Endothelial cell of umbilical vein (primary cell): ENCODE measurements at regions not wholly inside any gene's neighbourhood (a gene's known extent, or its start where the extent isn't known, plus 50 kb on each side); places are given as distances from the start of the nearest gene placed in this dataset.

ENCODE experiments used
- BruUV-seq: library from RNA; stranded (reverse); fragments of 400-500 nt; replicated peaks from 2 replicates; lab custom pipeline; 2021; lab: Mats Ljungman, UMichigan
- CTCF ChIA-PET: fragments of 300-600, 350-600 bp; sonication (Branson Sonifier 250); formaldehyde crosslinking; loops from one replicate; lab custom pipeline; 2021; ENCODE audit warnings: antibody characterized with exemption, inconsistent platforms; lab: Charles Lee
- POLR2A ChIA-PET: fragments of 300-600, 350-600 bp; sonication (Branson Sonifier 250); formaldehyde crosslinking; loops from one replicate; lab custom pipeline; 2021; ENCODE audit warnings: antibody characterized with exemption, inconsistent platforms; lab: Charles Lee
- DNase-seq: peaks from one replicate; pipeline ENCODE4 v3.0.0-alpha.2; 2011; ENCODE audit warnings: low read depth, low spot score
- FAIRE-seq: peaks from 2 replicates; lab custom pipeline; 2011; peaks lifted over from hg19 to GRCh38; lab: Jason Lieb, UNC
- H2AFZ ChIP-seq: 2 replicates; pipeline ENCODE4 v1.6.0; 2012; ENCODE audit warnings: low read depth, low read length, control low read depth, inconsistent platforms
- H3K27ac ChIP-seq: 2 replicates; pipeline ENCODE4 v1.5.1; 2011; ENCODE audit warnings: low read depth, mild to moderate bottlenecking, control low read depth, low read length, moderate library complexity; ENCODE audit not compliant: insufficient read depth
- H3K27me3 ChIP-seq, 2 experiments: 2 replicates each; pipeline versions ENCODE4 v1.6.0 to v1.6.1; 2011; ENCODE audit warnings: low read length in 2 of 2, mixed read lengths in 1 of 2; ENCODE audit not compliant: control insufficient read depth in 2 of 2, insufficient read depth in 2 of 2
- H3K36me3 ChIP-seq, 2 experiments: 2 replicates in 1 of 2; 3 replicates in 1 of 2; pipeline ENCODE4 v1.5.1; 2011; ENCODE audit warnings: low read length in 2 of 2, mild to moderate bottlenecking in 1 of 2, moderate library complexity in 1 of 2; ENCODE audit not compliant: control insufficient read depth in 2 of 2, insufficient read depth in 2 of 2; ENCODE audit errors: extremely low read depth in 1 of 2
- H3K4me1 ChIP-seq: 3 replicates; pipeline ENCODE4 v1.5.1; 2011; ENCODE audit warnings: mild to moderate bottlenecking, low read length; ENCODE audit not compliant: control insufficient read depth, insufficient read depth; ENCODE audit errors: extremely low read depth
- H3K4me2 ChIP-seq: 2 replicates; pipeline ENCODE4 v1.6.1; 2011; ENCODE audit warnings: low read length, control low read depth, mixed read lengths; ENCODE audit not compliant: insufficient read depth
- H3K4me3 ChIP-seq, 3 experiments: fragments of 200-600 bp in 1 of 3; sonication (generic), shearing (Covaris generic) in 1 of 3; replicated peaks in 1 of 3; 2 replicates each; pipeline ENCODE4 v1.5.1; 2011 to 2016; ENCODE audit warnings: control low read depth in 3 of 3, low read length in 3 of 3, mild to moderate bottlenecking in 2 of 3, inconsistent platforms in 1 of 3, low read depth in 1 of 3, moderate library complexity in 1 of 3; ENCODE audit not compliant: insufficient read depth in 1 of 3
- H3K79me2 ChIP-seq: 2 replicates; pipeline ENCODE4 v1.6.0; 2012; ENCODE audit warnings: low read length, inconsistent platforms; ENCODE audit not compliant: control insufficient read depth, insufficient read depth
- H3K9ac ChIP-seq: replicated peaks from 2 replicates; pipeline ENCODE3; 2011; ENCODE audit warnings: low read length, control low read depth; ENCODE audit not compliant: insufficient read depth; ENCODE audit errors: extremely low read depth
- H3K9me1 ChIP-seq: replicated peaks from 3 replicates; pipeline ENCODE4 v1.6.0; 2011; ENCODE audit warnings: mild to moderate bottlenecking, low read length; ENCODE audit not compliant: control insufficient read depth, insufficient read depth; ENCODE audit errors: extremely low read depth
- H3K9me3 ChIP-seq: replicated peaks from 2 replicates; pipeline ENCODE4 v1.5.1; 2012; ENCODE audit warnings: low read length, inconsistent platforms; ENCODE audit not compliant: control insufficient read depth, insufficient read depth
- H4K20me1 ChIP-seq: replicated peaks from 2 replicates; pipeline ENCODE3; 2011; ENCODE audit warnings: mild to moderate bottlenecking, low read length; ENCODE audit not compliant: control insufficient read depth, insufficient read depth; ENCODE audit errors: extremely low read depth
- EZH2 ChIP-seq: IDR thresholded peaks from 2 replicates; pipeline ENCODE4 v1.6.1; 2012; ENCODE audit warnings: borderline replicate concordance, low read depth, mild to moderate bottlenecking, moderate library complexity, low read length, inconsistent platforms; ENCODE audit not compliant: severe bottlenecking
- FOS ChIP-seq: IDR thresholded peaks from 2 replicates; pipeline ENCODE4 v1.6.1; 2011; ENCODE audit warnings: mild to moderate bottlenecking, low read length, moderate library complexity, borderline replicate concordance; ENCODE audit not compliant: insufficient read depth
- GATA2 ChIP-seq: IDR thresholded peaks from 2 replicates; pipeline ENCODE4 v1.7.0; 2011; ENCODE audit warnings: low read depth, mild to moderate bottlenecking, moderate library complexity, mixed read lengths, low read length; ENCODE audit not compliant: insufficient read length, insufficient read depth
- JUN ChIP-seq: IDR thresholded peaks from 2 replicates; pipeline ENCODE4 v1.6.1; 2011; ENCODE audit warnings: borderline replicate concordance, low read depth; ENCODE audit not compliant: insufficient read length, insufficient read depth
- MYC ChIP-seq: IDR thresholded peaks from one replicate; pipeline ENCODE4 v1.6.1; 2011; ENCODE audit warnings: mild to moderate bottlenecking, low read depth, low read length
- POLR2A ChIP-seq: IDR thresholded peaks from 2 replicates; pipeline ENCODE4 v1.6.1; 2012; ENCODE audit warnings: low read depth, mild to moderate bottlenecking, control low read depth, low read length
- POLR2AphosphoS5 ChIP-seq: IDR thresholded peaks from 2 replicates; pipeline ENCODE4 v1.6.1; 2012; ENCODE audit warnings: low read depth, mild to moderate bottlenecking, control low read depth, low read length, moderate library complexity; ENCODE audit not compliant: insufficient read depth
- dilution Hi-C: fragments of 300-500 bp; cut with MboI; formaldehyde crosslinking; loops from one replicate; pipeline ENCODE4 v1.15.0; 2019; ENCODE audit warnings: low sequenced_read_pairs; ENCODE audit not compliant: extremely low pct_ligation_motif_present
- intact Hi-C: fragments of 100-400 bp; cut with micrococcal nuclease; formaldehyde crosslinking; loops from one replicate; pipeline ENCODE4 v1.10.0; 2022
- TF ChIP-seq, protein P1 (sequence below), 2 donors: IDR thresholded peaks; 1 replicate in 1 of 2; 2 replicates in 1 of 2; pipeline ENCODE4 v1.5.1; 2011; ENCODE audit warnings: low read length in 2 of 2, mild to moderate bottlenecking in 2 of 2, moderate library complexity in 2 of 2, control low read depth in 1 of 2, inconsistent platforms in 1 of 2, low read depth in 1 of 2; ENCODE audit not compliant: insufficient read depth in 1 of 2; ENCODE audit errors: extremely low read depth in 1 of 2
- TF ChIP-seq, protein P2 (sequence below): IDR thresholded peaks from 2 replicates; pipeline ENCODE4 v1.6.1; 2011; ENCODE audit not compliant: insufficient read depth, insufficient read length

DNA sequence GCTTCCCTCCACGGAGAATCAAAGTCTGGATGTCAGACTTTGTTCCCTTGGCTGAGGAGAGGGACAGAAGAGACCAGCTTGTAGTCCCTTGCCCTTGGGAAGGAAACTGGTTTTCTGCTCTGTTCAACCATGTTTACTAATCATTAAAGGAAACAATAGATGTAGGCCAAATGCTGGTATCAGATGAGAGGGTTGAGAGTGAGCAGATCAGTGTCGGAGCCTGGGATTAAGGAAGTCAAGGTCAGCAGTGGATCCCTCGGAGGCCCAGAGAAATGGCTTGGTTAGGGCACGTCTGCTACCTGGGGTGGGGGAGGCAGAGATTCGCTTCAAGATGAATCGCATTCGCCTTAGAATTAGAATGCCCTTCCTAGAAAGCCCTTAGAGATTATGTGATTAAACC is 109.1 kb downstream of the MYCN start:
- Histone ChIP-seq H4K20me1 (no peaks in the 10 kb centered on the region), H3K27me3 (no peaks in the 10 kb centered on the region), H3K9me1 (no peaks in the 10 kb centered on the region), H2AFZ (no peak overlapping the region), H3K9ac (no peak overlapping the region), H3K4me2 (no peak overlapping the region), H3K9me3 (peaks cover 6% of the 10 kb centered on the region), H3K79me2 (no peaks in the 10 kb centered on the region), H3K27ac (no peak overlapping the region), H3K4me1 (no peaks in the 10 kb centered on the region), H3K4me3 (no peak overlapping the region), H3K36me3 (no peaks in the 10 kb centered on the region)
- ChIA-PET CTCF (no interaction called here), POLR2A (no interaction called here)
- no peak for FAIRE-seq
- TF ChIP-seq MYC: no peak
- no peak for TF ChIP-seq JUN
- no peak for TF ChIP-seq POLR2AphosphoS5
- no peak for TF ChIP-seq POLR2A
- TF ChIP-seq GATA2: no peak
- TF ChIP-seq, protein P1, sequence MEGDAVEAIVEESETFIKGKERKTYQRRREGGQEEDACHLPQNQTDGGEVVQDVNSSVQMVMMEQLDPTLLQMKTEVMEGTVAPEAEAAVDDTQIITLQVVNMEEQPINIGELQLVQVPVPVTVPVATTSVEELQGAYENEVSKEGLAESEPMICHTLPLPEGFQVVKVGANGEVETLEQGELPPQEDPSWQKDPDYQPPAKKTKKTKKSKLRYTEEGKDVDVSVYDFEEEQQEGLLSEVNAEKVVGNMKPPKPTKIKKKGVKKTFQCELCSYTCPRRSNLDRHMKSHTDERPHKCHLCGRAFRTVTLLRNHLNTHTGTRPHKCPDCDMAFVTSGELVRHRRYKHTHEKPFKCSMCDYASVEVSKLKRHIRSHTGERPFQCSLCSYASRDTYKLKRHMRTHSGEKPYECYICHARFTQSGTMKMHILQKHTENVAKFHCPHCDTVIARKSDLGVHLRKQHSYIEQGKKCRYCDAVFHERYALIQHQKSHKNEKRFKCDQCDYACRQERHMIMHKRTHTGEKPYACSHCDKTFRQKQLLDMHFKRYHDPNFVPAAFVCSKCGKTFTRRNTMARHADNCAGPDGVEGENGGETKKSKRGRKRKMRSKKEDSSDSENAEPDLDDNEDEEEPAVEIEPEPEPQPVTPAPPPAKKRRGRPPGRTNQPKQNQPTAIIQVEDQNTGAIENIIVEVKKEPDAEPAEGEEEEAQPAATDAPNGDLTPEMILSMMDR (IDR thresholded peaks at IDR 0.05; ENCODE audit: extremely low read depth in 1 of 2, insufficient read depth in 1 of 2, low read depth in 1 of 2, low read length in 2 of 2): no peak
- TF ChIP-seq, protein P2, sequence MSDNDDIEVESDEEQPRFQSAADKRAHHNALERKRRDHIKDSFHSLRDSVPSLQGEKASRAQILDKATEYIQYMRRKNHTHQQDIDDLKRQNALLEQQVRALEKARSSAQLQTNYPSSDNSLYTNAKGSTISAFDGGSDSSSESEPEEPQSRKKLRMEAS: no peak
- no TSS peak for BruUV-seq
- dilution Hi-C loops (no loop called here), intact Hi-C loops (no loop called here)
- DNase-seq: no peak

- POLR2A ChIA-PET: no interaction called here
- intact Hi-C loops: no loop called here
- FAIRE-seq (no peak), DNase-seq (no peak)
- Histone ChIP-seq H3K4me2 (no peak overlapping the region), H3K9ac (no peak overlapping the region), H3K4me3 (no peak overlapping the region), H3K4me1 (no peaks in the 10 kb centered on the region), H3K79me2 (no peaks in the 10 kb centered on the region), H3K36me3 (no peaks in the 10 kb centered on the region), H3K27ac (no peak overlapping the region), H2AFZ (no peak overlapping the region), H3K27me3 (no peaks in the 10 kb centered on the region), H3K9me3 (peaks cover 6% of the 10 kb centered on the region), H4K20me1 (no peaks in the 10 kb centered on the region), H3K9me1 (no peaks in the 10 kb centered on the region)
- BruUV-seq: no TSS peak
- no peak for TF ChIP-seq EZH2
- no peak for TF ChIP-seq JUN
- TF ChIP-seq POLR2AphosphoS5: no peak
- TF ChIP-seq MYC: no peak
- no peak for TF ChIP-seq FOS
- no peak for TF ChIP-seq POLR2A
- TF ChIP-seq, protein P2: no peak
- TF ChIP-seq, protein P1 (IDR thresholded peaks at IDR 0.05; ENCODE audit: extremely low read depth in 1 of 2, insufficient read depth in 1 of 2, low read depth in 1 of 2, low read length in 2 of 2): no peak
- TF ChIP-seq GATA2: no peak
- dilution Hi-C loops: no loop called here
- CTCF ChIA-PET: no interaction called here
Observed at GRCh38 chr2:16048466-16048865, 108.1 kb downstream of the MYCN start.
